HepG2 (cell line): ENCODE measurements at regions not wholly inside any gene's neighbourhood (a gene's known extent, or its start where the extent isn't known, plus 50 kb on each side); places are given as distances from the start of the nearest gene placed in this dataset.

Experiments
- ATAC-seq: fragments of 200-7000 bp; cut with Tn5 transposase; 3 replicates; pipeline ENCODE4 v1.9.1; 2020; ENCODE audit warnings: mild to moderate bottlenecking, moderate library complexity
- BruUV-seq: library from RNA; stranded (reverse); fragments of 400-500 nt; replicated peaks from 2 replicates; lab custom pipeline; 2021; lab: Mats Ljungman, UMichigan
- CTCF ChIA-PET: fragments of 300-600 bp; formaldehyde crosslinking; extraction: SDS; loops from one replicate; lab custom pipeline; 2021; ENCODE audit warnings: low total read pairs, inconsistent platforms, low intra/inter-chr PET ratio; lab: Yijun Ruan, JAX
- POLR2A ChIA-PET: fragments of 350-600 bp; sonication (Branson Sonifier 250); formaldehyde crosslinking; loops from one replicate; lab custom pipeline; 2020; ENCODE audit warnings: antibody characterized with exemption, inconsistent platforms; lab: Yijun Ruan, JAX
- DNase-seq: peaks from one replicate; pipeline ENCODE4 v3.0.0-alpha.2; 2015; ENCODE audit warnings: low spot score
- FAIRE-seq: peaks from 3 replicates; lab custom pipeline; 2011; peaks lifted over from hg19 to GRCh38; lab: Jason Lieb, UNC
- H2AFZ ChIP-seq: one replicate; pipeline ENCODE4 v1.6.1; 2011; ENCODE audit warnings: low read length, inconsistent platforms
- H3K27ac ChIP-seq: fragments of 300-600 bp; 3 replicates; pipeline ENCODE4 v1.8.0; 2011; ENCODE audit warnings: mixed run types, mild to moderate bottlenecking, mixed read lengths, low read length, inconsistent platforms; ENCODE audit not compliant: insufficient read depth; ENCODE audit errors: extremely low read length
- H3K27me3 ChIP-seq, 2 experiments: fragments of 200-600 bp in 1 of 2; 2 replicates in 1 of 2; 3 replicates in 1 of 2; pipeline versions ENCODE4 v1.6.0 to v1.8.0; 2011; ENCODE audit warnings: low read length in 2 of 2, mild to moderate bottlenecking in 2 of 2, moderate library complexity in 2 of 2, inconsistent platforms in 1 of 2; ENCODE audit not compliant: insufficient read depth in 2 of 2, control insufficient read depth in 1 of 2
- H3K36me3 ChIP-seq, 2 experiments: fragments of 200-600 bp in 1 of 2; replicated peaks in 1 of 2; 2 replicates in 1 of 2; 3 replicates in 1 of 2; pipeline versions ENCODE4 v1.5.1 to v1.8.0; 2011; ENCODE audit warnings: low read length in 2 of 2, inconsistent platforms in 1 of 2; ENCODE audit not compliant: insufficient read depth in 2 of 2, control insufficient read depth in 1 of 2
- H3K4me1 ChIP-seq: 2 replicates; pipeline ENCODE4 v1.5.1; 2012; ENCODE audit warnings: low read length, inconsistent platforms; ENCODE audit not compliant: insufficient read depth
- H3K4me2 ChIP-seq: 2 replicates; pipeline ENCODE4 v1.6.0; 2011; ENCODE audit warnings: low read depth, low read length, inconsistent platforms
- H3K4me3 ChIP-seq, 3 experiments: fragments of 200-600 bp in 1 of 3; sonication (generic), shearing (Covaris generic) in 1 of 3; replicated peaks in 1 of 3; 2 replicates each; pipeline ENCODE4 v1.5.1; 2011 to 2016; ENCODE audit warnings: low read length in 3 of 3, inconsistent platforms in 2 of 3, low read depth in 2 of 3, mild to moderate bottlenecking in 2 of 3, control low read depth in 1 of 3, mixed read lengths in 1 of 3; ENCODE audit not compliant: insufficient read depth in 1 of 3
- H3K79me2 ChIP-seq: one replicate; pipeline ENCODE4 v1.6.1; 2011; ENCODE audit warnings: low read length, inconsistent platforms; ENCODE audit not compliant: insufficient read depth
- H3K9ac ChIP-seq: 2 replicates; pipeline ENCODE4 v1.6.0; 2011; ENCODE audit warnings: mild to moderate bottlenecking, low read depth, low read length, inconsistent platforms; ENCODE audit not compliant: insufficient read depth
- H3K9me3 ChIP-seq: 2 replicates; pipeline ENCODE4 v1.5.1; 2012; ENCODE audit warnings: mild to moderate bottlenecking, low read length
- H4K20me1 ChIP-seq: 2 replicates; pipeline ENCODE4 v1.6.0; 2011; ENCODE audit warnings: inconsistent platforms, mild to moderate bottlenecking, low read length, moderate library complexity; ENCODE audit not compliant: insufficient read depth
- CREM ChIP-seq, 2 experiments: sonication (generic) in 1 of 2; formaldehyde crosslinking in 1 of 2; IDR thresholded peaks; 2 replicates each; pipeline versions ENCODE4 v1.4.0 to v1.6.1; 2016 to 2020; ENCODE audit warnings: antibody characterized with exemption in 1 of 2, mild to moderate bottlenecking in 1 of 2, missing genetic modification reagents in 1 of 2
- E2F5 ChIP-seq: sonication (generic); formaldehyde crosslinking; conservative IDR thresholded peaks from 2 replicates; pipeline ENCODE4 v1.4.0; 2020; ENCODE audit warnings: missing genetic modification reagents
- EEA1 ChIP-seq: sonication (generic); formaldehyde crosslinking; IDR thresholded peaks from 2 replicates; pipeline ENCODE4 v1.5.1; 2020; ENCODE audit warnings: mild to moderate bottlenecking, missing genetic modification reagents, borderline replicate concordance
- EED ChIP-seq: sonication (generic); formaldehyde crosslinking; IDR thresholded peaks from 2 replicates; pipeline ENCODE4 v1.5.0; 2020; ENCODE audit warnings: mild to moderate bottlenecking, missing genetic modification reagents
- ETS1 ChIP-seq: sonication (generic); formaldehyde crosslinking; IDR thresholded peaks from 2 replicates; pipeline ENCODE4 v1.4.0; 2020; ENCODE audit warnings: missing genetic modification reagents
- MED1 ChIP-seq: sonication (generic); formaldehyde crosslinking; IDR thresholded peaks from 2 replicates; pipeline ENCODE4 v1.4.0; 2020; ENCODE audit warnings: missing genetic modification reagents
- NFIB ChIP-seq: sonication (generic); formaldehyde crosslinking; IDR thresholded peaks from 2 replicates; pipeline ENCODE4 v1.9.0; 2021; ENCODE audit warnings: missing genetic modification reagents, mild to moderate bottlenecking, borderline replicate concordance
- ONECUT2 ChIP-seq: sonication (generic); formaldehyde crosslinking; IDR thresholded peaks from 2 replicates; pipeline ENCODE4 v1.4.0; 2020; ENCODE audit warnings: missing genetic modification reagents
- PHF20 ChIP-seq: sonication (generic); formaldehyde crosslinking; IDR thresholded peaks from 2 replicates; pipeline ENCODE4 v1.5.0; 2020; ENCODE audit warnings: mild to moderate bottlenecking, missing genetic modification reagents
- PHF21A ChIP-seq: sonication (generic); formaldehyde crosslinking; IDR thresholded peaks from 2 replicates; pipeline ENCODE4 v1.5.0; 2020; ENCODE audit warnings: mild to moderate bottlenecking, missing genetic modification reagents
- ZMYM3 ChIP-seq: sonication (generic); formaldehyde crosslinking; IDR thresholded peaks from 2 replicates; pipeline ENCODE4 v1.5.1; 2020; ENCODE audit warnings: mild to moderate bottlenecking, missing genetic modification reagents
- ZNF775 ChIP-seq: sonication (generic); formaldehyde crosslinking; IDR thresholded peaks from 2 replicates; pipeline ENCODE4 v1.4.0; 2020; ENCODE audit warnings: missing genetic modification reagents, mild to moderate bottlenecking, moderate library complexity, borderline replicate concordance
- WGBS: methylation state at CpG from one replicate; pipeline ENCODE4 v1.1.6; 2017; ENCODE audit warnings: low lambda C conversion rate; 5-methylcytosine and 5-hydroxymethylcytosine counted together
- in situ Hi-C: cut with HindIII; loops from 2 replicates; pipeline ENCODE4 v1.10.0; 2017; ENCODE audit warnings: low pct_unique_long_range_greater_than_20kb; ENCODE audit not compliant: extremely low pct_ligation_motif_present
- intact Hi-C: fragments of 100-400 bp; cut with micrococcal nuclease; formaldehyde crosslinking; loops from one replicate; pipeline ENCODE4 v1.10.0; 2022; ENCODE audit not compliant: unreplicated experiment

GRCh38 chr12:5259523-5259922, 172.4 kb upstream of the NTF3 start:
- no peak overlapping the region for H3K27ac ChIP-seq
- H3K4me1 ChIP-seq, result no peaks in the 10 kb centered on the region
- BruUV-seq, result no TSS peak
- no peaks in the 10 kb centered on the region for H3K27me3 ChIP-seq
- in situ Hi-C loops, result no loop called here
- H3K79me2 ChIP-seq, result no peaks in the 10 kb centered on the region
- no peaks in the 10 kb centered on the region for H3K36me3 ChIP-seq
- POLR2A ChIA-PET, result no interaction called here
- intact Hi-C loops, result no loop called here
- no peak overlapping the region for H2AFZ ChIP-seq
- no peak for TF ChIP-seq ONECUT2 (CRISPR knock-in tag)
- TF ChIP-seq MED1, result no peak
- TF ChIP-seq EEA1 (CRISPR knock-in tag), result no peak
- TF ChIP-seq EED, result no peak
- no peak for TF ChIP-seq E2F5 (CRISPR knock-in tag)
- TF ChIP-seq PHF21A (CRISPR knock-in tag), result no peak
- no peaks in the 10 kb centered on the region for H3K9me3 ChIP-seq
- FAIRE-seq, result no peak
- CTCF ChIA-PET, result no interaction called here
- no peaks in the 10 kb centered on the region for H4K20me1 ChIP-seq
- H3K9ac ChIP-seq, result no peak overlapping the region
- 6% methylated on average over 4 of the region's 4 CpGs for WGBS
- no peak overlapping the region for H3K4me2 ChIP-seq
- ATAC-seq, result no peak
- DNase-seq, result no peak
- no peak overlapping the region for H3K4me3 ChIP-seq

- WGBS, result 30% methylated on average over 3 of the region's 3 CpGs
- ATAC-seq (no peak), FAIRE-seq (no peak), DNase-seq (no peak)
- H3K27ac ChIP-seq, result no peak overlapping the region
- in situ Hi-C loops (no loop called here), intact Hi-C loops (no loop called here)
- H3K27me3 ChIP-seq, result no peaks in the 10 kb centered on the region
- ChIA-PET POLR2A (no interaction called here), CTCF (no interaction called here)
- no peaks in the 10 kb centered on the region for H3K4me1 ChIP-seq
- no peak overlapping the region for H3K4me2 ChIP-seq
- H3K36me3 ChIP-seq, result no peaks in the 10 kb centered on the region
- H3K4me3 ChIP-seq, result no peak overlapping the region
- H3K9ac ChIP-seq, result no peak overlapping the region
- H4K20me1 ChIP-seq, result no peaks in the 10 kb centered on the region
- no TSS peak for BruUV-seq
- no peaks in the 10 kb centered on the region for H3K79me2 ChIP-seq
- no peak overlapping the region for H2AFZ ChIP-seq
- no peak for TF ChIP-seq NFIB
- TF ChIP-seq CREM (IDR thresholded peaks at IDR 0.05), result no peak
- TF ChIP-seq CREM (CRISPR knock-in tag; IDR thresholded peaks at IDR 0.05), result no peak
- no peak for TF ChIP-seq ZNF775 (CRISPR knock-in tag)
- TF ChIP-seq PHF20 (CRISPR knock-in tag), result no peak
- no peak for TF ChIP-seq ZMYM3
- TF ChIP-seq ETS1, result no peak
- no peaks in the 10 kb centered on the region for H3K9me3 ChIP-seq
Observed at GRCh38 chr12:5260086-5260485, 171.8 kb upstream of the NTF3 start.
